Lower lobe of right lung (tissue), 2 donors: ENCODE measurements at regions not wholly inside any gene's neighbourhood (a gene's known extent, or its start where the extent isn't known, plus 50 kb on each side); places are given as distances from the start of the nearest gene placed in this dataset.

Experiments used
- ATAC-seq, 2 donors: fragments of 200-7000 bp; cut with Tn5 transposase; one replicate each; pipeline ENCODE4 v1.9.1; 2020 to 2022; ENCODE audit warnings: mild to moderate bottlenecking in 2 of 2, moderate library complexity in 2 of 2
- DNase-seq: peaks from one replicate; pipeline ENCODE4 v3.0.0-alpha.2; 2020
- H3K27ac ChIP-seq: fragments of 200-600 bp; one replicate; pipeline ENCODE4 v1.8.0; 2022
- H3K27me3 ChIP-seq: fragments of 200-600 bp; one replicate; pipeline ENCODE4 v1.8.0; 2022; ENCODE audit warnings: low read depth
- H3K36me3 ChIP-seq: fragments of 200-600 bp; one replicate; pipeline ENCODE4 v1.8.0; 2022; ENCODE audit warnings: mild to moderate bottlenecking
- H3K4me1 ChIP-seq: fragments of 200-600 bp; one replicate; pipeline ENCODE4 v1.8.0; 2022
- H3K4me3 ChIP-seq: fragments of 200-600 bp; one replicate; pipeline ENCODE4 v1.8.0; 2022; ENCODE audit warnings: mild to moderate bottlenecking
- H3K9me3 ChIP-seq: fragments of 200-600 bp; one replicate; pipeline ENCODE4 v1.8.0; 2022
- CTCF ChIP-seq: fragments of 200-600 bp; IDR thresholded peaks from one replicate; pipeline ENCODE4 v1.8.0; 2022; ENCODE audit warnings: antibody characterized with exemption, mild to moderate bottlenecking
- intact Hi-C: fragments of 100-400 bp; cut with DNase I; formaldehyde crosslinking; loops from one replicate; pipeline ENCODE4 v1.11.0; 2022
- donor health status: DM: no; HTN: yes; CAD: no; lungs with severe emphysema.

- TF ChIP-seq CTCF: no peak
- no peak overlapping the region for H3K4me3 ChIP-seq
- no peak overlapping the region for H3K27ac ChIP-seq
- H3K9me3 ChIP-seq: no peaks in the 10 kb centered on the region
- no peaks in the 10 kb centered on the region for H3K4me1 ChIP-seq
- no peak for DNase-seq
- intact Hi-C loops: no loop called here
- H3K27me3 ChIP-seq: peaks cover 6% of the 10 kb centered on the region
- no peak for ATAC-seq
- no peaks in the 10 kb centered on the region for H3K36me3 ChIP-seq
Observed at GRCh38 chr10:71075759-71076472, 136.5 kb upstream of the UNC5B start.

- TF ChIP-seq CTCF: no peak
- H3K9me3 ChIP-seq: no peaks in the 10 kb centered on the region
- ATAC-seq: no peak
- no peak overlapping the region for H3K4me3 ChIP-seq
- H3K27me3 ChIP-seq: peaks cover 6% of the 10 kb centered on the region
- intact Hi-C loops: no loop called here
- DNase-seq: no peak
- no peaks in the 10 kb centered on the region for H3K4me1 ChIP-seq
- H3K27ac ChIP-seq: no peak overlapping the region
- H3K36me3 ChIP-seq: no peaks in the 10 kb centered on the region
Observed at GRCh38 chr10:71076473-71077142, 135.8 kb upstream of the UNC5B start.

GRCh38 chr10:71077143-71077581, 135.2 kb upstream of the UNC5B start:
- no peak for TF ChIP-seq CTCF
- no peak for ATAC-seq
- no peak overlapping the region for H3K27ac ChIP-seq
- intact Hi-C loops: no loop called here
- peaks cover 6% of the 10 kb centered on the region for H3K27me3 ChIP-seq
- H3K36me3 ChIP-seq: no peaks in the 10 kb centered on the region
- no peak overlapping the region for H3K4me3 ChIP-seq
- no peaks in the 10 kb centered on the region for H3K4me1 ChIP-seq
- no peaks in the 10 kb centered on the region for H3K9me3 ChIP-seq
- DNase-seq: no peak

GRCh38 chr10:71077796-71078453, 134.4 kb upstream of the UNC5B start:
- Histone ChIP-seq H3K36me3 (no peaks in the 10 kb centered on the region), H3K9me3 (no peaks in the 10 kb centered on the region), H3K4me3 (no peak overlapping the region), H3K4me1 (no peaks in the 10 kb centered on the region), H3K27me3 (peaks cover 6% of the 10 kb centered on the region), H3K27ac (no peak overlapping the region)
- DNase-seq (no peak), ATAC-seq (no peak)
- no peak for TF ChIP-seq CTCF
- intact Hi-C loops: no loop called here

GRCh38 chr10:71078454-71079145, 133.8 kb upstream of the UNC5B start:
- no peak for TF ChIP-seq CTCF
- no peak for DNase-seq
- intact Hi-C loops: no loop called here
- no peak overlapping the region for H3K27ac ChIP-seq
- peaks cover 6% of the 10 kb centered on the region for H3K27me3 ChIP-seq
- H3K4me1 ChIP-seq: no peaks in the 10 kb centered on the region
- H3K9me3 ChIP-seq: no peaks in the 10 kb centered on the region
- H3K4me3 ChIP-seq: no peak overlapping the region
- ATAC-seq: no peak
- H3K36me3 ChIP-seq: no peaks in the 10 kb centered on the region
